HepG2 (cell line): ENCODE measurements at regions not wholly inside any gene's neighbourhood (a gene's known extent, or its start where the extent isn't known, plus 50 kb on each side); places are given as distances from the start of the nearest gene placed in this dataset.

Experiments
- ATAC-seq: fragments of 200-7000 bp; cut with Tn5 transposase; 3 replicates; pipeline ENCODE4 v1.9.1; 2020; ENCODE audit warnings: mild to moderate bottlenecking, moderate library complexity
- BruUV-seq: library from RNA; stranded (reverse); fragments of 400-500 nt; replicated peaks from 2 replicates; lab custom pipeline; 2021; lab: Mats Ljungman, UMichigan
- CTCF ChIA-PET: fragments of 300-600 bp; formaldehyde crosslinking; extraction: SDS; loops from one replicate; lab custom pipeline; 2021; ENCODE audit warnings: low total read pairs, inconsistent platforms, low intra/inter-chr PET ratio; lab: Yijun Ruan, JAX
- POLR2A ChIA-PET: fragments of 350-600 bp; sonication (Branson Sonifier 250); formaldehyde crosslinking; loops from one replicate; lab custom pipeline; 2020; ENCODE audit warnings: antibody characterized with exemption, inconsistent platforms; lab: Yijun Ruan, JAX
- DNase-seq: peaks from one replicate; pipeline ENCODE4 v3.0.0-alpha.2; 2015; ENCODE audit warnings: low spot score
- FAIRE-seq: peaks from 3 replicates; lab custom pipeline; 2011; peaks lifted over from hg19 to GRCh38; lab: Jason Lieb, UNC
- H2AFZ ChIP-seq: one replicate; pipeline ENCODE4 v1.6.1; 2011; ENCODE audit warnings: low read length, inconsistent platforms
- H3K27ac ChIP-seq: fragments of 300-600 bp; 3 replicates; pipeline ENCODE4 v1.8.0; 2011; ENCODE audit warnings: mixed run types, mild to moderate bottlenecking, mixed read lengths, low read length, inconsistent platforms; ENCODE audit not compliant: insufficient read depth; ENCODE audit errors: extremely low read length
- H3K27me3 ChIP-seq, 2 experiments: fragments of 200-600 bp in 1 of 2; 2 replicates in 1 of 2; 3 replicates in 1 of 2; pipeline versions ENCODE4 v1.6.0 to v1.8.0; 2011; ENCODE audit warnings: low read length in 2 of 2, mild to moderate bottlenecking in 2 of 2, moderate library complexity in 2 of 2, inconsistent platforms in 1 of 2; ENCODE audit not compliant: insufficient read depth in 2 of 2, control insufficient read depth in 1 of 2
- H3K36me3 ChIP-seq, 2 experiments: fragments of 200-600 bp in 1 of 2; replicated peaks in 1 of 2; 2 replicates in 1 of 2; 3 replicates in 1 of 2; pipeline versions ENCODE4 v1.5.1 to v1.8.0; 2011; ENCODE audit warnings: low read length in 2 of 2, inconsistent platforms in 1 of 2; ENCODE audit not compliant: insufficient read depth in 2 of 2, control insufficient read depth in 1 of 2
- H3K4me1 ChIP-seq: 2 replicates; pipeline ENCODE4 v1.5.1; 2012; ENCODE audit warnings: low read length, inconsistent platforms; ENCODE audit not compliant: insufficient read depth
- H3K4me2 ChIP-seq: 2 replicates; pipeline ENCODE4 v1.6.0; 2011; ENCODE audit warnings: low read depth, low read length, inconsistent platforms
- H3K4me3 ChIP-seq, 3 experiments: fragments of 200-600 bp in 1 of 3; sonication (generic), shearing (Covaris generic) in 1 of 3; replicated peaks in 1 of 3; 2 replicates each; pipeline ENCODE4 v1.5.1; 2011 to 2016; ENCODE audit warnings: low read length in 3 of 3, inconsistent platforms in 2 of 3, low read depth in 2 of 3, mild to moderate bottlenecking in 2 of 3, control low read depth in 1 of 3, mixed read lengths in 1 of 3; ENCODE audit not compliant: insufficient read depth in 1 of 3
- H3K79me2 ChIP-seq: one replicate; pipeline ENCODE4 v1.6.1; 2011; ENCODE audit warnings: low read length, inconsistent platforms; ENCODE audit not compliant: insufficient read depth
- H3K9ac ChIP-seq: 2 replicates; pipeline ENCODE4 v1.6.0; 2011; ENCODE audit warnings: mild to moderate bottlenecking, low read depth, low read length, inconsistent platforms; ENCODE audit not compliant: insufficient read depth
- H3K9me3 ChIP-seq: 2 replicates; pipeline ENCODE4 v1.5.1; 2012; ENCODE audit warnings: mild to moderate bottlenecking, low read length
- H4K20me1 ChIP-seq: 2 replicates; pipeline ENCODE4 v1.6.0; 2011; ENCODE audit warnings: inconsistent platforms, mild to moderate bottlenecking, low read length, moderate library complexity; ENCODE audit not compliant: insufficient read depth
- CBX1 ChIP-seq: IDR thresholded peaks from one replicate; pipeline ENCODE4 v1.6.1; 2016; ENCODE audit warnings: antibody characterized with exemption, low read depth
- CREB1 ChIP-seq, 2 experiments: fragments of 450-650 bp in 1 of 2; IDR thresholded peaks; 2 replicates each; pipeline ENCODE4 v1.6.1; 2016 to 2017; ENCODE audit warnings: control low read depth in 1 of 2, mild to moderate bottlenecking in 1 of 2, missing compliant biosample characterization in 1 of 2, missing genetic modification characterization in 1 of 2
- FOXP1 ChIP-seq, 2 experiments: fragments of 450-650 bp in 1 of 2; IDR thresholded peaks; 2 replicates each; pipeline ENCODE4 v1.6.1; 2017 to 2018; ENCODE audit warnings: antibody characterized with exemption in 1 of 2
- GATAD1 ChIP-seq: IDR thresholded peaks from 2 replicates; pipeline ENCODE4 v1.6.1; 2016; ENCODE audit warnings: missing genetic modification reagents, missing compliant biosample characterization
- GPBP1L1 ChIP-seq: sonication (generic); formaldehyde crosslinking; IDR thresholded peaks from 2 replicates; pipeline ENCODE4 v1.5.0; 2020; ENCODE audit warnings: mild to moderate bottlenecking, missing genetic modification reagents
- KDM6A ChIP-seq: IDR thresholded peaks from 2 replicates; pipeline ENCODE4 v1.6.1; 2016; ENCODE audit warnings: low read depth
- NFKB2 ChIP-seq: sonication (generic); formaldehyde crosslinking; IDR thresholded peaks from 2 replicates; pipeline ENCODE4 v1.4.0; 2020; ENCODE audit warnings: missing genetic modification reagents, borderline replicate concordance
- NRL ChIP-seq: sonication (generic); formaldehyde crosslinking; IDR thresholded peaks from 2 replicates; pipeline ENCODE4 v1.5.0; 2020; ENCODE audit warnings: missing genetic modification reagents, mild to moderate bottlenecking, moderate library complexity, borderline replicate concordance
- PHF20 ChIP-seq: sonication (generic); formaldehyde crosslinking; IDR thresholded peaks from 2 replicates; pipeline ENCODE4 v1.5.0; 2020; ENCODE audit warnings: mild to moderate bottlenecking, missing genetic modification reagents
- STAG1 ChIP-seq: sonication (generic); formaldehyde crosslinking; IDR thresholded peaks from 2 replicates; pipeline ENCODE4 v1.4.0; 2020; ENCODE audit warnings: missing genetic modification reagents
- ZFP36L1 ChIP-seq: sonication (generic); formaldehyde crosslinking; IDR thresholded peaks from 2 replicates; pipeline ENCODE4 v1.8.0; 2022; ENCODE audit warnings: mild to moderate bottlenecking, missing genetic modification reagents, moderate library complexity
- ZFP82 ChIP-seq: sonication (generic); formaldehyde crosslinking; IDR thresholded peaks from 2 replicates; pipeline ENCODE4 v1.5.1; 2020; ENCODE audit warnings: mild to moderate bottlenecking, missing genetic modification reagents, borderline replicate concordance
- ZSCAN5A ChIP-seq: sonication (generic); formaldehyde crosslinking; IDR thresholded peaks from 2 replicates; pipeline ENCODE4 v1.8.0; 2022; ENCODE audit warnings: mild to moderate bottlenecking, missing genetic modification reagents, borderline replicate concordance
- WGBS: methylation state at CpG from one replicate; pipeline ENCODE4 v1.1.6; 2017; ENCODE audit warnings: low lambda C conversion rate; 5-methylcytosine and 5-hydroxymethylcytosine counted together
- in situ Hi-C: cut with HindIII; loops from 2 replicates; pipeline ENCODE4 v1.10.0; 2017; ENCODE audit warnings: low pct_unique_long_range_greater_than_20kb; ENCODE audit not compliant: extremely low pct_ligation_motif_present
- intact Hi-C: fragments of 100-400 bp; cut with micrococcal nuclease; formaldehyde crosslinking; loops from one replicate; pipeline ENCODE4 v1.10.0; 2022; ENCODE audit not compliant: unreplicated experiment

- TF ChIP-seq CBX1 (no peak), STAG1 (CRISPR knock-in tag) (no peak), GATAD1 (CRISPR knock-in tag) (no peak), NRL (CRISPR knock-in tag) (no peak), GPBP1L1 (CRISPR knock-in tag) (no peak), NFKB2 (CRISPR knock-in tag) (no peak), PHF20 (CRISPR knock-in tag) (no peak), KDM6A (CRISPR knock-in tag) (no peak)
- TF ChIP-seq, all 625 proteins: peak for 0
Observed at GRCh38 chr14:71203306-71203705, 296.0 kb downstream of the PCNX1 start (continued).

GRCh38 chr14:71204231-71204630, 297.0 kb downstream of the PCNX1 start:
- in situ Hi-C loops (no loop called here), intact Hi-C loops (no loop called here)
- TF ChIP-seq ZFP36L1 (CRISPR knock-in tag): no peak
- TF ChIP-seq ZFP82: no peak
- no peak for TF ChIP-seq ZSCAN5A
- TF ChIP-seq FOXP1 (IDR thresholded peaks at IDR 0.05): no peak
- TF ChIP-seq FOXP1 (CRISPR knock-in tag; IDR thresholded peaks at IDR 0.05): no peak
- TF ChIP-seq CREB1 (IDR thresholded peaks at IDR 0.05): no peak
- no peak for TF ChIP-seq CREB1 (CRISPR knock-in tag; IDR thresholded peaks at IDR 0.05)
- Histone ChIP-seq H2AFZ (no peak overlapping the region), H3K9me3 (no peaks in the 10 kb centered on the region), H3K4me2 (no peak overlapping the region), H3K4me3 (no peak overlapping the region), H3K4me1 (no peaks in the 10 kb centered on the region), H3K9ac (no peak overlapping the region), H3K27ac (no peak overlapping the region), H3K36me3 (no peaks in the 10 kb centered on the region), H3K27me3 (peaks cover 2 to 13% of the 10 kb centered on the region in 2 experiments; a peak in 3 of 5 replicates), H3K79me2 (no peaks in the 10 kb centered on the region), H4K20me1 (no peaks in the 10 kb centered on the region)
- ATAC-seq (no peak), DNase-seq (no peak), FAIRE-seq (no peak)
- CTCF ChIA-PET: no interaction called here
- 45% methylated on average over 2 of the region's 2 CpGs for WGBS
- no TSS peak for BruUV-seq
- POLR2A ChIA-PET: no interaction called here
